Endothelial cell (in vitro differentiated cells): ENCODE measurements at regions not wholly inside any gene's neighbourhood (a gene's known extent, or its start where the extent isn't known, plus 50 kb on each side); places are given as distances from the start of the nearest gene placed in this dataset.

ENCODE experiments used
- DNase-seq: peaks from one replicate; pipeline ENCODE4 v3.0.0; 2021; ENCODE audit warnings: low spot score
- H3K27ac Mint-ChIP-seq: one replicate; pipeline ENCODE4 v1.8.0; 2021; ENCODE audit warnings: mixed read lengths, inconsistent platforms; ENCODE audit not compliant: unreplicated experiment
- H3K27me3 Mint-ChIP-seq: one replicate; pipeline ENCODE4 v1.8.0; 2021; ENCODE audit warnings: mild to moderate bottlenecking, moderate library complexity, mixed read lengths, inconsistent platforms; ENCODE audit not compliant: unreplicated experiment
- H3K36me3 Mint-ChIP-seq: one replicate; pipeline ENCODE4 v1.8.0; 2021; ENCODE audit warnings: mild to moderate bottlenecking, low read depth, mixed read lengths, inconsistent platforms; ENCODE audit not compliant: unreplicated experiment
- H3K4me1 Mint-ChIP-seq: one replicate; pipeline ENCODE4 v1.8.0; 2021; ENCODE audit warnings: mild to moderate bottlenecking, mixed read lengths, inconsistent platforms; ENCODE audit not compliant: unreplicated experiment
- H3K4me3 Mint-ChIP-seq: one replicate; pipeline ENCODE4 v1.8.0; 2021; ENCODE audit warnings: mild to moderate bottlenecking, mixed read lengths, inconsistent platforms; ENCODE audit not compliant: unreplicated experiment
- H3K9me3 Mint-ChIP-seq: one replicate; pipeline ENCODE4 v1.8.0; 2021; ENCODE audit warnings: mixed read lengths, inconsistent platforms; ENCODE audit not compliant: unreplicated experiment
- TF ChIP-seq, protein P1 (sequence below): fragments of 200-600 bp; sonication (generic); IDR thresholded peaks from one replicate; pipeline ENCODE4 v1.5.0; 2021; ENCODE audit warnings: antibody characterized with exemption; ENCODE audit not compliant: unreplicated experiment

DNA sequence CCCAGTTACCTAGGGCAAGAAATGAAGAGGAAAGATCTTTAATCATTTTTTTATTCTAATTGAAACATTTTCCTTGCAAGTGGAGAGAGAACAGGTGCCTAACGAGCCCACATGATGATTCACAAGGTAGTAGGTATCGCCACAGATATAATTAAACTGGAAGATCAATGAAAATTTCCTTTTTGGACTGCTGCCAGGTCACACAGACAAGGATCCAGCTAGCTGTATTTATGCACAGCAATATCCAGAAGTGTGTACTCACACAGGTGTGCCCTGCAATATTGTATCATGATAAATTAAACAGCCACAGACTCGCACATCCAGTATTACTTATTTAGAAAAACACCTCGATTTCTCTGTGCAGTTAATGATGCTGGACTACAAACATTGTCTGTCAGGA is 294.0 kb upstream of the SMARCA2 start:
- Mint-ChIP-seq H3K27ac (no peak overlapping the region), H3K4me1 (no peaks in the 10 kb centered on the region), H3K36me3 (no peaks in the 10 kb centered on the region), H3K9me3 (no peaks in the 10 kb centered on the region), H3K27me3 (peaks cover 1% of the 10 kb centered on the region), H3K4me3 (no peak overlapping the region)
- DNase-seq, result no peak
- TF ChIP-seq, protein P1, sequence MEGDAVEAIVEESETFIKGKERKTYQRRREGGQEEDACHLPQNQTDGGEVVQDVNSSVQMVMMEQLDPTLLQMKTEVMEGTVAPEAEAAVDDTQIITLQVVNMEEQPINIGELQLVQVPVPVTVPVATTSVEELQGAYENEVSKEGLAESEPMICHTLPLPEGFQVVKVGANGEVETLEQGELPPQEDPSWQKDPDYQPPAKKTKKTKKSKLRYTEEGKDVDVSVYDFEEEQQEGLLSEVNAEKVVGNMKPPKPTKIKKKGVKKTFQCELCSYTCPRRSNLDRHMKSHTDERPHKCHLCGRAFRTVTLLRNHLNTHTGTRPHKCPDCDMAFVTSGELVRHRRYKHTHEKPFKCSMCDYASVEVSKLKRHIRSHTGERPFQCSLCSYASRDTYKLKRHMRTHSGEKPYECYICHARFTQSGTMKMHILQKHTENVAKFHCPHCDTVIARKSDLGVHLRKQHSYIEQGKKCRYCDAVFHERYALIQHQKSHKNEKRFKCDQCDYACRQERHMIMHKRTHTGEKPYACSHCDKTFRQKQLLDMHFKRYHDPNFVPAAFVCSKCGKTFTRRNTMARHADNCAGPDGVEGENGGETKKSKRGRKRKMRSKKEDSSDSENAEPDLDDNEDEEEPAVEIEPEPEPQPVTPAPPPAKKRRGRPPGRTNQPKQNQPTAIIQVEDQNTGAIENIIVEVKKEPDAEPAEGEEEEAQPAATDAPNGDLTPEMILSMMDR, result no peak

DNA sequence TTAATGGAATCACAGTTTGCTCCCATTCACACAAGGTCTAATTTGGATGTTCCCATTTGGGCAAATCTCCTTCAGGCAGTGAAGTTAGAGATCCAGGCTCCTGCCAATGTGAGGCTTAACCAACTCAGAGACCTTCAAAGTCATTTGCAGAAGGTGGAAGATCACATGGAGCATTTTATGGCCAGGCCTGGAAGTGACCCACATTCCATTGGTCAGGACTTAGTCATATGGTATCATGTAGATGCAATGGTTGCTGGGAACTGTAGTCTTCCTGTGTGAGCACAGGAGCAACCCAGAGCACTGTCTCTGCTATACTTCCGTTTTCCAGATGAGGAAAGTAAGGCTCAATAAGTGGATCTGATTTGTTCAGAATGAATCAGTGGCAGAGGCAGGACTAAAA is 292.7 kb upstream of the SMARCA2 start:
- no peaks in the 10 kb centered on the region for H3K4me1 Mint-ChIP-seq
- peaks cover 1% of the 10 kb centered on the region for H3K27me3 Mint-ChIP-seq
- TF ChIP-seq, protein P1, result no peak
- DNase-seq, result no peak
- H3K4me3 Mint-ChIP-seq, result no peak overlapping the region
- H3K9me3 Mint-ChIP-seq, result no peaks in the 10 kb centered on the region
- H3K27ac Mint-ChIP-seq, result no peak overlapping the region
- no peaks in the 10 kb centered on the region for H3K36me3 Mint-ChIP-seq

DNA sequence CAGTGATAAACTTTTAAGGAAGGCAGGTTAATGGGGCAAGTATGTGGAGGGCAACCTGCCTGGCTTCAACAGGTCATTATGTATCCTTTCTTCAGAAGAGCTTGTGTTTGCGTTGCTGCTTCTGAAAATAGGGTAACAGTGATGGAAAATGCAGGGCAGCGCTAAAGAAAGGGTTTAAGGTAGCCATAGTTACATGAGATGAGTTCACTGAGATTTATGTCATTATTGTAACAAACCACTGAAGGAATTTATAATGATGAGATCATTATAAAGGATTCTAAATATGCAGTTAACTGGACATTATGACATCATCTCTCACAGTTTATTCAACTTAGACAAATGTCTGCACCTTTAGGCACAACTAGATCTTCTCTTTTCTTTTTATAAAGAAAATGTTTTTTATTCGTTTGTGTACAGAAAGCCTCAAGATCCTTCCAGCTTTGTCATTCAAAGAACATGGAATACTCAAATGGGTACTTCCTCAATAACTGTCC is 291.6 kb upstream of the SMARCA2 start:
- no peaks in the 10 kb centered on the region for H3K27me3 Mint-ChIP-seq
- H3K4me3 Mint-ChIP-seq, result no peak overlapping the region
- no peak for DNase-seq
- H3K4me1 Mint-ChIP-seq, result no peaks in the 10 kb centered on the region
- no peaks in the 10 kb centered on the region for H3K9me3 Mint-ChIP-seq
- TF ChIP-seq, protein P1, result no peak
- H3K27ac Mint-ChIP-seq, result no peak overlapping the region
- H3K36me3 Mint-ChIP-seq, result no peaks in the 10 kb centered on the region

DNA sequence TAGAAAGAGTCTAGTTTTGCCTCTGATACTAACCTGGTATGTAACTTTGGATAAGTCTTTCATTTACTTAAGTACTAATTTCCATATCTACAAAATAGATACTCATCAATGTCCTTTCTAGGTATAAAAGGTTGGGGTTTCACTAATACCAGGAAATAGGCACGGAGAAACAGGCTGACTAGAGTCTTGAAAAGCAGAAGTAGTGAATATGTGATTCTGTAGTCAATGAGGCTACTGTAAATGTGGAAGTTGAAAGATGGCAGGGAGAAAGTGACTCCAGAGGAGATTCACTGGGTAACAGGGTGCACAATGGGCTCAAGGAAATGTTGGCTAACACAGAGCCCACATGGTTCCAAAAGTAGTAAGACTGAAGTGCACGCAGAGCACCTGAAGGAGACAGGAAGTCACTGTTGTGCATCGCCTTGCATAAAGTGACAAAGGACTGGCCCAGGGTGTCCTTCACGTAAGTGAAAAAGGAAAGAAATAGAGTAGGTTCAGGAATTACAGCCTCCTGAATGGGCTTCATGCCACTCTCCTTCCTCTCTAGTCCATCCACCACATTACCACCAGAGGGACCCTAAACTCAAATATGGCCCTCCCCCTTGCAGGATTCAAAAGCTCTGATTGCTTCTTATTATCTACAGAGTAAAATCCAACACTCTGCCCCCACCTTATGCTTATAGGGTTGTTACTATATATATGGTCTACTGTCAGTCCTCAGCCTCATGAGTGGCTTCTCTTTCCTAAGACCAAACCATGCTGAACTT is 288.0 kb upstream of the SMARCA2 start:
- no peaks in the 10 kb centered on the region for H3K4me1 Mint-ChIP-seq
- no peaks in the 10 kb centered on the region for H3K36me3 Mint-ChIP-seq
- H3K27ac Mint-ChIP-seq, result no peak overlapping the region
- H3K4me3 Mint-ChIP-seq, result no peak overlapping the region
- no peaks in the 10 kb centered on the region for H3K27me3 Mint-ChIP-seq
- no peaks in the 10 kb centered on the region for H3K9me3 Mint-ChIP-seq
- TF ChIP-seq, protein P1, result peak; percentile 33
- DNase-seq, result peak; percentile 10

DNA sequence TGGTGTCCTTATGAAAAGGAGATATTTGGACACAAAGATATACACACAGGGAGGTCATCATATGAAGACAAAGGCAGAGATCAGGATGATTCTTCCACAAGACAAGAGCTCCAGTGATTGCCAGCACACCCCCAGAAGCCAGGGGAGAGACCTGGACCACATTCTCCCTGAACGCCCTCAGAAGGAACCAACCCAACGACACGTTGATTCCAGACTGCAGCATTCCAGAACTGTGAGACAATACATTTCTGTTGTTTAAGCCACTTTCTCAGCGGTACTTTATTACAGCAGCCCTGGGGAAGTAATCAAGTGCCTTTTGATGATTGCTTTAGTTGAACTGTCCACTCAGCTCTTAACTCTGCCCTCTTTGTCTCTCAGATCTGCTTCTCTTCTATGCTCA is 285.5 kb upstream of the SMARCA2 start:
- Mint-ChIP-seq H3K27me3 (peaks cover 1% of the 10 kb centered on the region), H3K4me3 (no peak overlapping the region), H3K4me1 (no peaks in the 10 kb centered on the region), H3K27ac (no peak overlapping the region), H3K9me3 (no peaks in the 10 kb centered on the region), H3K36me3 (no peaks in the 10 kb centered on the region)
- TF ChIP-seq, protein P1, result no peak
- no peak for DNase-seq
